ENCODE measurements at regions not wholly inside any gene's neighbourhood (a gene's known extent, or its start where the extent isn't known, plus 50 kb on each side); places are given as distances from the start of the nearest gene placed in this dataset.

GRCh38 chr22:49083607-49084006, 744.1 kb downstream of the BRD1 start (continued):
- TF ChIP-seq REST (IDR thresholded peaks at IDR 0.05; ENCODE audit: low read depth) (no peak), EGR1 (IDR thresholded peaks at IDR 0.05; ENCODE audit: low read depth) (no peak), CTCF (IDR thresholded peaks at IDR 0.05 in 2 of 3, conservative IDR thresholded peaks at IDR 0.05 in 1 of 3; ENCODE audit: borderline replicate concordance in 1 of 3, insufficient read depth in 1 of 3, low read depth in 2 of 3, low read length in 2 of 3) (no peak), ZBTB33 (IDR thresholded peaks at IDR 0.05; ENCODE audit: extremely low read depth, insufficient replicate concordance, low read length) (no peak), ZNF274 (IDR thresholded peaks at IDR 0.05; ENCODE audit: low read depth, low read length) (no peak), YY1 (IDR thresholded peaks at IDR 0.05; ENCODE audit: extremely low read depth, insufficient replicate concordance, low read depth, low read length) (no peak)
